B cell (primary cell): ENCODE measurements at regions not wholly inside any gene's neighbourhood (a gene's known extent, or its start where the extent isn't known, plus 50 kb on each side); places are given as distances from the start of the nearest gene placed in this dataset.

Experiments used
- EZH2 ChIP-seq: IDR thresholded peaks from 2 replicates; pipeline ENCODE4 v1.6.1; 2012; ENCODE audit warnings: borderline replicate concordance, low read depth, mild to moderate bottlenecking, moderate library complexity, low read length; ENCODE audit not compliant: insufficient read depth, poor library complexity, severe bottlenecking
- TF ChIP-seq, protein P1 (sequence below): fragments of 200-600 bp; IDR thresholded peaks from one replicate; pipeline ENCODE4 v1.8.0; 2022; ENCODE audit warnings: antibody characterized with exemption, mild to moderate bottlenecking

DNA sequence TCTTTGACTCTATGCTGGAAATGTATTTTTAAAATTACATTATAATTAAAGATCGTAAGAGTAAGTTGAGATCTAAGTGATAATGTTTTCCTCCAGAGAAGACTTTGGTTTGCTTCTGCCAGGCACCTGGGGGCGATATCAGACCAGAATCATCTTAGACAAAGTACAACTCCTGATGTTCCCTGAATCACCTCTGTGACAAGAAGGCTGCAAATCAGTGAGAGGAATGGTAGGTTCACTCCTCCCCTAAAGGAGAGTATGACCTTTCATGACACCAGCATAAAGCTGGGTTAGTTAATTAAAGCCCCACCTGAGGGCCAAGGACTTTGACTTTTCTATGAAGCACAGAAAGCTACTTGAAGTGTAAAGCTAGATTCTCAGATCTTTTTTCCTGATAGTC is 114.4 kb upstream of the DTNA start:
- TF ChIP-seq, protein P1, sequence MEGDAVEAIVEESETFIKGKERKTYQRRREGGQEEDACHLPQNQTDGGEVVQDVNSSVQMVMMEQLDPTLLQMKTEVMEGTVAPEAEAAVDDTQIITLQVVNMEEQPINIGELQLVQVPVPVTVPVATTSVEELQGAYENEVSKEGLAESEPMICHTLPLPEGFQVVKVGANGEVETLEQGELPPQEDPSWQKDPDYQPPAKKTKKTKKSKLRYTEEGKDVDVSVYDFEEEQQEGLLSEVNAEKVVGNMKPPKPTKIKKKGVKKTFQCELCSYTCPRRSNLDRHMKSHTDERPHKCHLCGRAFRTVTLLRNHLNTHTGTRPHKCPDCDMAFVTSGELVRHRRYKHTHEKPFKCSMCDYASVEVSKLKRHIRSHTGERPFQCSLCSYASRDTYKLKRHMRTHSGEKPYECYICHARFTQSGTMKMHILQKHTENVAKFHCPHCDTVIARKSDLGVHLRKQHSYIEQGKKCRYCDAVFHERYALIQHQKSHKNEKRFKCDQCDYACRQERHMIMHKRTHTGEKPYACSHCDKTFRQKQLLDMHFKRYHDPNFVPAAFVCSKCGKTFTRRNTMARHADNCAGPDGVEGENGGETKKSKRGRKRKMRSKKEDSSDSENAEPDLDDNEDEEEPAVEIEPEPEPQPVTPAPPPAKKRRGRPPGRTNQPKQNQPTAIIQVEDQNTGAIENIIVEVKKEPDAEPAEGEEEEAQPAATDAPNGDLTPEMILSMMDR = no peak
- TF ChIP-seq EZH2 = no peak
